Fibroblast of lung (primary cell): ENCODE measurements at regions not wholly inside any gene's neighbourhood (a gene's known extent, or its start where the extent isn't known, plus 50 kb on each side); places are given as distances from the start of the nearest gene placed in this dataset.

ENCODE experiments used
- DNase-seq, 2 donors: peaks; one replicate each; pipeline versions ENCODE4 v3.0.0 to v3.0.0-alpha.2; 2010; ENCODE audit warnings: low read depth in 2 of 2
- H2AFZ ChIP-seq: 2 replicates; pipeline ENCODE4 v1.5.1; 2012; ENCODE audit warnings: low read length, control low read depth, inconsistent platforms
- H3K27ac ChIP-seq: 2 replicates; pipeline ENCODE4 v1.5.1; 2011; ENCODE audit warnings: low read length, control low read depth; ENCODE audit not compliant: insufficient read depth
- H3K27me3 ChIP-seq: 2 replicates; pipeline ENCODE4 v1.5.1; 2011; ENCODE audit warnings: mild to moderate bottlenecking, low read length; ENCODE audit not compliant: control insufficient read depth, insufficient read depth
- H3K36me3 ChIP-seq: 2 replicates; pipeline ENCODE4 v1.5.1; 2011; ENCODE audit warnings: low read length; ENCODE audit not compliant: control insufficient read depth, insufficient read depth
- H3K4me1 ChIP-seq: 2 replicates; pipeline ENCODE4 v1.5.1; 2011; ENCODE audit warnings: low read length; ENCODE audit not compliant: control insufficient read depth, insufficient read depth; ENCODE audit errors: extremely low read depth
- H3K4me2 ChIP-seq: 2 replicates; pipeline ENCODE4 v1.5.1; 2011; ENCODE audit warnings: low read length, control low read depth; ENCODE audit not compliant: insufficient read depth; ENCODE audit errors: extremely low read depth
- H3K4me3 ChIP-seq, 4 experiments: fragments of 200-600 bp in 1 of 4; sonication (generic) in 1 of 4; replicated peaks in 1 of 4; 2 replicates each; pipeline ENCODE4 v1.5.1; 2011 to 2016; ENCODE audit warnings: low read length in 4 of 4, low read depth in 3 of 4, mild to moderate bottlenecking in 3 of 4, control low read depth in 2 of 4, inconsistent platforms in 1 of 4, mixed read lengths in 1 of 4; ENCODE audit not compliant: insufficient read depth in 1 of 4; ENCODE audit errors: control extremely low read depth in 1 of 4
- H3K79me2 ChIP-seq: 2 replicates; pipeline ENCODE4 v1.5.1; 2012; ENCODE audit warnings: mild to moderate bottlenecking, low read length, inconsistent platforms; ENCODE audit not compliant: control insufficient read depth, insufficient read depth
- H3K9ac ChIP-seq: 2 replicates; pipeline ENCODE4 v1.5.1; 2011; ENCODE audit warnings: mild to moderate bottlenecking, low read length, control low read depth; ENCODE audit not compliant: insufficient read depth
- H3K9me3 ChIP-seq: 2 replicates; pipeline ENCODE4 v1.5.1; 2012; ENCODE audit warnings: low read depth, low read length; ENCODE audit not compliant: control insufficient read depth, insufficient read depth
- H4K20me1 ChIP-seq: 2 replicates; pipeline ENCODE4 v1.5.1; 2011; ENCODE audit warnings: low read length; ENCODE audit not compliant: control insufficient read depth, insufficient read depth; ENCODE audit errors: extremely low read depth
- EZH2 ChIP-seq: IDR thresholded peaks from 2 replicates; pipeline ENCODE4 v1.5.1; 2012; ENCODE audit warnings: low read length, control low read depth, mild to moderate bottlenecking; ENCODE audit errors: missing control alignments
- TF ChIP-seq, protein P1 (sequence below), 2 donors: IDR thresholded peaks in 1 of 2; conservative IDR thresholded peaks in 1 of 2; 1 replicate in 1 of 2; 2 replicates in 1 of 2; pipeline ENCODE4 v1.5.1; 2011 to 2012; ENCODE audit warnings: low read length in 2 of 2, control low read depth in 1 of 2, inconsistent platforms in 1 of 2, low read depth in 1 of 2, mild to moderate bottlenecking in 1 of 2

DNA sequence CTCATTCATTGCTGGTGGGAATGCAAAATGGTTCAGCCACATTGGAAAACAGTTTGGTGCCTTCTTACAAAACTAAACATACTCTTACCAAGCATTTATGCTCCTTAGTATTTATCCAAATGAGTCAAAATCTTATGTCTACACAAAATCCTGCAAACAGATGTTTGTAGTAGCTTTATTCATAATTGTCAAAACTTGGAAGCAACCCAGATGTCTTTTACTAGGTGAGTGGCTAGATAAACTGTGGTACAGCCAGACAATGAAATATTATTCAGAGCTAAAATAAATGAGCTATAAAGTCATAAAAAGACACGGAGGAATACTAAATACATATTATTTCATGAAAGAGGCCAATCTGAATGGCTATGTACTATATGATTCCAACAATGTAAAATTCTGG, 709.5 kb downstream of the NSUN3 start:
- no peaks in the 10 kb centered on the region for H3K79me2 ChIP-seq
- no peak overlapping the region for H3K27ac ChIP-seq
- no peaks in the 10 kb centered on the region for H4K20me1 ChIP-seq
- no peak for TF ChIP-seq EZH2
- TF ChIP-seq, protein P1, sequence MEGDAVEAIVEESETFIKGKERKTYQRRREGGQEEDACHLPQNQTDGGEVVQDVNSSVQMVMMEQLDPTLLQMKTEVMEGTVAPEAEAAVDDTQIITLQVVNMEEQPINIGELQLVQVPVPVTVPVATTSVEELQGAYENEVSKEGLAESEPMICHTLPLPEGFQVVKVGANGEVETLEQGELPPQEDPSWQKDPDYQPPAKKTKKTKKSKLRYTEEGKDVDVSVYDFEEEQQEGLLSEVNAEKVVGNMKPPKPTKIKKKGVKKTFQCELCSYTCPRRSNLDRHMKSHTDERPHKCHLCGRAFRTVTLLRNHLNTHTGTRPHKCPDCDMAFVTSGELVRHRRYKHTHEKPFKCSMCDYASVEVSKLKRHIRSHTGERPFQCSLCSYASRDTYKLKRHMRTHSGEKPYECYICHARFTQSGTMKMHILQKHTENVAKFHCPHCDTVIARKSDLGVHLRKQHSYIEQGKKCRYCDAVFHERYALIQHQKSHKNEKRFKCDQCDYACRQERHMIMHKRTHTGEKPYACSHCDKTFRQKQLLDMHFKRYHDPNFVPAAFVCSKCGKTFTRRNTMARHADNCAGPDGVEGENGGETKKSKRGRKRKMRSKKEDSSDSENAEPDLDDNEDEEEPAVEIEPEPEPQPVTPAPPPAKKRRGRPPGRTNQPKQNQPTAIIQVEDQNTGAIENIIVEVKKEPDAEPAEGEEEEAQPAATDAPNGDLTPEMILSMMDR (conservative IDR thresholded peaks at IDR 0.05 in 1 of 2, IDR thresholded peaks at IDR 0.05 in 1 of 2; ENCODE audit: low read depth in 1 of 2, low read length in 2 of 2): no peak
- no peaks in the 10 kb centered on the region for H3K4me1 ChIP-seq
- no peak overlapping the region for H2AFZ ChIP-seq
- no peak for DNase-seq
- H3K4me2 ChIP-seq: no peak overlapping the region
- H3K27me3 ChIP-seq: no peaks in the 10 kb centered on the region
- no peaks in the 10 kb centered on the region for H3K36me3 ChIP-seq
- no peaks in the 10 kb centered on the region for H3K9me3 ChIP-seq
- H3K4me3 ChIP-seq: no peak overlapping the region
- no peak overlapping the region for H3K9ac ChIP-seq

DNA sequence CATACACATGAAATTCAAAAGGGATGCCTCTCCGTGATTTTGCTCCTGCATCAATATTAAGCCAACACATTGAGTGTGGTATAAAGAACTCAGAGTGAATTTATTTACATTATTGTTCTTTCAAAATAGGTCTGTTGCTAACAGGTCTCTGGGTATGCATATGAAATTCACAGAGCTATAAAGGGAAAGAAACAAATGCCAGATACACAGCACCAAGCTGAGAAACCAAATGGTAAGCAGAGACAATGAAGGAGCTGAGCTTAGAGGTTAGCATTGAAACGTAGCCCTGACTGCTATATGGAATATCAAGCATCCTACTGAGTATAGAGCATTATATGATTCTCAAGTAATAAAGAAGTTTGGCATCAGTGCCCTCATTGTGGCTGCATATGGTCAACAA, 712.9 kb downstream of the NSUN3 start:
- Histone ChIP-seq H3K36me3 (no peaks in the 10 kb centered on the region), H3K4me1 (no peaks in the 10 kb centered on the region)
- no peak for DNase-seq

DNA sequence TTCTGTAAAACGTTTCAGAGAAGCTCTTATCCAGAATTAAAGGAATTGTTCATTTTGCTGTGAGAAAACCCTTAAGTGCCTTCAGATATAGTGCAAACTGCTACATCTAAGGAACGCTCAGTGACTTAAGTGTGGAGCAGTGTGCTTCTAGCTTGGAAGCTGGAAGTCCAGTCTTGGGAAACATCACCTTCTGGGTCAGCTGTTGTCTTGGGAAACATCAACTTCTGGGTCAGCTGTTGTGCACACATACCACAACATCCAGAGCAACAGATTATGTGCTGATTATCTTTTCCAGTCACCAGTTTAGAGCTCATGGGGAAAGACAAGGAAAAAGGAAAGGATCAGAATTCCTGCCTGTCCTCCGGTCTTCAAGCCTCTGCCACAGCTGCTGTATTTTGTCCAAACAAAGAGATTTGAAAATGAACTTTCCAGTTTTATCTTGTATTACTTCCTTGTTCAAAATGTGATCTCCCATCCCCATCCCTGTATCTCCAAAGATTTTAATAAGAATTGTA, 713.6 kb downstream of the NSUN3 start:
- no peak for DNase-seq
- no peak for TF ChIP-seq EZH2
- TF ChIP-seq, protein P1 (conservative IDR thresholded peaks at IDR 0.05 in 1 of 2, IDR thresholded peaks at IDR 0.05 in 1 of 2; ENCODE audit: low read depth in 1 of 2, low read length in 2 of 2): no peak

More for the DNA sequence above, 712.9 kb downstream of the NSUN3 start:
- Histone ChIP-seq H3K4me2 (no peak overlapping the region), H3K79me2 (no peaks in the 10 kb centered on the region), H3K27ac (no peak overlapping the region), H3K4me3 (no peak overlapping the region), H2AFZ (no peak overlapping the region), H3K9me3 (no peaks in the 10 kb centered on the region), H3K27me3 (no peaks in the 10 kb centered on the region), H3K9ac (no peak overlapping the region), H4K20me1 (no peaks in the 10 kb centered on the region)
- TF ChIP-seq, protein P1 (conservative IDR thresholded peaks at IDR 0.05 in 1 of 2, IDR thresholded peaks at IDR 0.05 in 1 of 2; ENCODE audit: low read depth in 1 of 2, low read length in 2 of 2): no peak
- TF ChIP-seq EZH2: no peak

More for the DNA sequence above, 713.6 kb downstream of the NSUN3 start:
- H3K4me3 ChIP-seq: no peak overlapping the region
- H3K9me3 ChIP-seq: no peaks in the 10 kb centered on the region
- H3K79me2 ChIP-seq: no peaks in the 10 kb centered on the region
- H3K27ac ChIP-seq: no peak overlapping the region
- H3K4me1 ChIP-seq: no peaks in the 10 kb centered on the region
- H3K9ac ChIP-seq: no peak overlapping the region
- no peak overlapping the region for H3K4me2 ChIP-seq
- no peaks in the 10 kb centered on the region for H4K20me1 ChIP-seq
- no peaks in the 10 kb centered on the region for H3K27me3 ChIP-seq
- H2AFZ ChIP-seq: no peak overlapping the region
- no peaks in the 10 kb centered on the region for H3K36me3 ChIP-seq
